GM23248 (cell line): ENCODE measurements at regions not wholly inside any gene's neighbourhood (a gene's known extent, or its start where the extent isn't known, plus 50 kb on each side); places are given as distances from the start of the nearest gene placed in this dataset.

Experiments used
- EZH2 ChIP-seq: fragments of 200-600 bp; sonication (generic); IDR thresholded peaks from 2 replicates; pipeline ENCODE4 v1.6.1; 2018; ENCODE audit warnings: antibody characterized with exemption, mild to moderate bottlenecking; ENCODE audit not compliant: insufficient read depth, poor library complexity, severe bottlenecking
- EZH2phosphoT487 ChIP-seq: fragments of 200-600 bp; sonication (generic); IDR thresholded peaks from 2 replicates; pipeline ENCODE4 v1.6.1; 2018; ENCODE audit warnings: antibody characterized with exemption, moderate library complexity, mild to moderate bottlenecking, low read depth; ENCODE audit not compliant: insufficient read depth

DNA sequence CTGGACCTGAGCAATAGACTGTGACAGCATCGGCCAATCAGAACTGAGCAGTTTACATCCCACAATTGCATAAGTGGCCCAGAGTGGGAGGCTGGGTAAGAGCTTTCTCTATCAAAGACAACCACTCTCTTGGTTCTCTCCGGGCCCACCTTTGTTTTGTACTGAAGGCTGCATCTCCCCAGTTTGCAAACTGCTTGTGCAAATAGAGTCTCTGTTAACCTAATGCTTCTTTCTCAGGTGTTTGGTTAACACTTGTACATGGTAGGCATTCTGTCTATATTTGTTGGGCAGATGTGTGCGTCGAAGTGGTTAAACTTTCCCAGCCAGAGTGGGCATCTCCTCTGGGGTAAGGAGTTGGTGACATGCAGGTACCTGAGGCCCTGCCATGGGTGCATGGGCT, 177.1 kb downstream of the CDH26 start:
- TF ChIP-seq EZH2 (no peak), EZH2phosphoT487 (no peak)
